EH (cell line): ENCODE measurements at regions not wholly inside any gene's neighbourhood (a gene's known extent, or its start where the extent isn't known, plus 50 kb on each side); places are given as distances from the start of the nearest gene placed in this dataset.
"Not testable (repeated sequence)": the region's sequence is repeated elsewhere in the genome, so short reads cannot be mapped to it uniquely, and the experiment has no call there.

Experiments
- DNase-seq: peaks from one replicate; pipeline ENCODE4 v3.0.0-alpha.2; 2015; ENCODE audit warnings: low read depth

DNA sequence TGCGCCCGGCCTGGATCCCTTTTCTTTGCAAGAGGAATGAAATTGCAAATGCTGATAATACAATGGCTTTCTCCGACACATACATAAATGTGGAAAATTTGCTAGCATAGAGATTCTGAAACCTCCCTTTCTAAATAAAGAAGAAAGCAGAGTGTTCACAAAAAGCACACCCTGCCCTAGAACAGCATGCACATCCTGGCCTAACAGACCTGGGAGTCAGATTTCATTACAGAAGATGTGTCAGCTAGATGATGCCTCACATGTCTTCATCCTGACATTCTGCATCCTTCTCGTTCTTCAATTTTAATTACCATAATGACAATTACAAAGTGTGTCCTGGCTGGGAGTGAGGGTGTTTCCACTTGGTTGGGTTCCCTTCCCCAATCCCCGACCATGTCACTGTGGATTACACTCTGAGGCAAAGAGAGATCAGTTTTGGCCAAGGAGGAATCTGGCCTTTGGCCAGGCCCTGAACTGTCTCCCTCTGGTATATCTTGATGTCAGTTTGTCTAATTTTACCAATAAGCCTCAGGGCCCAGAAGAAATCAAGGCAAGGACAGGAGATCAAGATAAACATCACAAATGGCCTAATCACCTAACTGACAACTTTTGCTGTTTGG, 104.9 kb upstream of the SPATA12 start:
- no peak for DNase-seq

GRCh38 chr3:56954125-56954524, 106.3 kb upstream of the SPATA12 start:
- no peak for DNase-seq

DNA sequence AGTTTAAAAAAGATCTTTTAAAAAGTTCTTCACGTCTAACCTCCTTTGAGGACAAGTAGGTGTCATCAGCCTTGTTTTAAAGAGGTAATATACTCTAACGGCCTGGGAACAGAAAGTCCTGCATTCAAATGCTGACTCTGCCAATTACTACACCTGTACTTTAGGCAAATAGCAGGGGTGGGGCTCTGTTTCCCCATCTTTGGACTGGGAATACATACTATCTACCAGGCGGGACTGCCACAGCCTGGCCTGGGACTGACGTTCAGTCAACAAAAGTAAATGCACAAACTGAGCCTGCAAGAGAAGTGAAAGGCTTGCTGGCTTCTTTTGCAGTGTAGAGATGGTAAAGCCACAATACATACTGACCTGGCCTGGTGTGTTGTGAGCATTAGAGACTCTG, 107.6 kb upstream of the SPATA12 start:
- no peak for DNase-seq

DNA sequence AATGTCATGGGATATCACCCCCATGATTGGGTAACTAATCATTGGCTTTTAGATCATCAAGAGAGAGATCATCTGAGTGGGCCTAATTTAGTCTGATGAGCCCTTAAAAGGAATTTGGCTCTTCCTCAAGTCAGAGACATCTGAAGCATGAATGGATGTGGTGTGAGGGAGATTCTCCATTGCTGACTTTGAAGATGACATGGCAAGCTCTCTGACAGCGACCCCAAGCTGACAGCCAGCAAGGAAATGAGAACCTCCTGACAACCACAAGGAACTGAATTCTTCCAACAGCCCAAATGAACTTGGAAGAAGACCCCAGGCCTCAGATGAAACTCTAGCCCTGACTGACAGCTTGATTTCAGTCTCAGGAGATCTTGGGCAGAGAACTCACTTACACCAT, 108.4 kb upstream of the SPATA12 start:
- no peak for DNase-seq

DNA sequence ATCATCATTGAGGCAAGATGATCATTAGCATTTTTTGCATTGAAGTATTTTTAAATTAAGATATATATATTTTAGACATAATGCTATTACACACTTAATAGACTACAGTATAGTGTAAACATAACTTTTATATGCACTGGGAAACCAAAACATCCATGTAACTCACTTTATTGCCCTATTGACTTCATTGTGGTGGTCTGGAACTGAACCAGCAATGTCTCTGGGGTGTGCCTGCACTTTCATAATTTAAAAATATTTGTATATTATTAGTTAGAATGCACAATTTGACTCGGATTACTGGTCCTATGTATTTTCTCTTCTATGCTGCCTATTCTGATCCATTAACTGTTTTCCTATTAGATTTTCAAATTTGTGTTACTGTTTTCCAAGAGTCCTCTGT, 109.1 kb upstream of the SPATA12 start:
- DNase-seq, result no peak

GRCh38 chr3:56945378-56945777, 115.1 kb upstream of the SPATA12 start:
- not testable (repeated sequence) for DNase-seq

DNA sequence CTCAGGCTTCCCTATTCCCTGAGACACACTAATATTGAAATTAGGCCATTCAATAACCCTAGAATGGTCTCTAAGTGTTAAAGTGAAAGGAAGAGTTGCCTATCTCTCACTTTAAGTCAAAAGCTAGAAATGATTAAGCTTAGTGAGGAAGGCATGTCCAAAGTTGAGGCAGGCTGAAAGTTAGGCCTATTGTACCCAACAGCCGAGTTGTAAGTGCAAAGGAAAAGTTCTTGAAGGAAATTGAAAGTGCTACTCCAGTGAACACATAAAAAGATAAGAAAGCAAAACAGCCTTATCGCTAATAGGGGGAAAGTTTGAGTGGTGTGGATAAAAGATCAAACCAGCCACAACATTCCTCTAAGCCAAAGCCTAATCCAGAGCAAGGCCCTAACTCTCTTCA, 117.9 kb upstream of the SPATA12 start:
- no peak for DNase-seq

DNA sequence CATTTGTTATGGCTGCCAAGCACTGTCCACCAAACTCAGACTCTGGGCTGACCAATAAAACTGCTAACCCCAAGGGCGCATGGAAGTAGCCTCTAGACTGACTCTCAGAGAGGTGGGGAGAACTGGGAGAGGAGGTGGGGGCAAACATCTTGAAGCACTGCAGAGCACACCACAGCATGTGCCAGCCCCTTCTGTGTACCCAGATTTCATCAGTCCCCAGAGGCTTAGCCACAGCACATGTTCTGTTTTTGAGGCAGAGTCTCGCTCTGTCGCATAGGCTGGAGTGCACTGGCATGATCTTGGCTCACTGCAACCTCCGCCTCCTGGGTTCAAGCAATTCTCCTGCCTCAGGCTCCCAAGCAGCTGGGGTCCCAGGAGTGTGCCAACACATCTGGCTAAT, 119.5 kb upstream of the SPATA12 start:
- no peak for DNase-seq

GRCh38 chr3:56940321-56940720, 120.1 kb upstream of the SPATA12 start:
- no peak for DNase-seq

DNA sequence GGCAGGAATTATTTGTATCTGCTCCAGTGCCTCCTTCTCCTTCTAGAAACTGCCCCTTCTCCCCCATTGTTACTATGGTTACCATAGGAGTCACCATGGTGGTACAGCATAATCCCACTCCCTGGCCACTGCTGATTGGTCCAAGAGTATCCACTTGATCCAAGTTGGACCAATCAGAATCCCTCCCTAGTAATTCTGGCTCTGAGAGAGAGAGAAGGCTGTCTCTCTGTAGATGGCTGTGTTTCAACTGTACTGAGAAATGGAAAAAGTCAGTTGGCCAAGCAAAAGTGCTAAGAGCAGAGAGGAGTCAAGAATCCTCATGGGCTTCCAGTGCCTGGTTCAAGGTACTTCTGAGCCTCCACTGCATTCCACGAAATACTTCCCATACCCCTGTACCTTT, 120.6 kb upstream of the SPATA12 start:
- no peak for DNase-seq

DNA sequence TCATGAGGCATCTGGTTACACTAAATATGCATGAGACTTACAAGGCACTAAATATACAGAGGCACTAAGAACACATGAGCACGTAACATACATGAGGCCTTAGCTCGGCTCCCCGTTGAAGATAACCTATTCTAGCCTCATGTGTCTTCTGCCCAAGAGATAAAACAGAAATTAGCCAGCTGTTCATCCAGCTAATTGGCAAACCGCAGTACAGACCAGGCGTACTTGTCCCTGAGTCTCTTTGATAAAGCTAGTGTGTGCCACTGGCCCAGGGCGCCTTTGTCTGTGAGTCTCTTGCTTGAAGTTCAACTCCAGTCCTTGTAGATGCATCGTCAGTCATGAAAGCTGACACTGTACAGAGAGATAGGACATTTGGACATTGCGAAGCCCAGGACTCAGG, 121.9 kb upstream of the SPATA12 start:
- DNase-seq, result no peak

GRCh38 chr3:56937580-56937979, 122.9 kb upstream of the SPATA12 start:
- DNase-seq, result no peak

DNA sequence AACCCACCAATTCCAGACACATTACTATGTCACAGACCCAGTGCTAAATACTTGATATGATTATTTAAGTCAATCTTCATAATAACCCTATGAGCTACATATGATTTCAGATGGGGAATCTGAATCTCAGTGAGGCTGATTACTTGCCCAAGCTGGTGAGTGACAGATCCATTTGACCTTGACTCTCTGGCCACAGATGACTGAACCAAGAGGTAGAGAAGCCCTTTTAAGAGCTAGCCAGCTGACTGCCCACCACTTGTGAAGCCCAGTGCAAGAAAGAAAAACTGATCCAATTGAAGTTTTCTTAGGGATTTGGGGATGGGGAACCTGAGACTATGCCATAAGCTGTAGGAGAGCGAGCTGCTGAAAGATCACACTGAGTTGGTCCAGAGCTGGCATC, 124.7 kb upstream of the SPATA12 start:
- no peak for DNase-seq

DNA sequence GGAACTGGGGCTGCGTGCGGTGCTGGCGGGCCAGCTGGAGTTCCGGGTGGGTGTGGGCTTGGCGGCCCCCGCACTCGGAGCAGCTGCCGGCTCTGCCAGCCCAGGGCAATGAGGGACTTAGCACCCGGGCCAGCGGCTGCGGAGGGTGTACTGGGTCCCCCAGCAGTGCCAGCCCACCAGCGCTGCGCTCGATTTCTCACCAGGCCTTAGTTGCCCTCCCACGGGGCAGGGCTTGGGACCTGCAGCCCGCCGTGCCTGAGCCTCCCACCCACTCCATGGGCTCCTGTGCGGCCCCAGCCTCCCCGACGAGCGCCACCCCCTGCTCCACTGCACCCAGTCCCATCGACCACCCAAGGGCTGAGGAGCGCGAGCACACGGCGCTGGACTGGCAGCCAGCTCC, 126.0 kb upstream of the SPATA12 start:
- not testable (repeated sequence) for DNase-seq

- DNase-seq, result no peak
Observed at GRCh38 chr3:56933803-56934202, 126.7 kb upstream of the SPATA12 start.

DNA sequence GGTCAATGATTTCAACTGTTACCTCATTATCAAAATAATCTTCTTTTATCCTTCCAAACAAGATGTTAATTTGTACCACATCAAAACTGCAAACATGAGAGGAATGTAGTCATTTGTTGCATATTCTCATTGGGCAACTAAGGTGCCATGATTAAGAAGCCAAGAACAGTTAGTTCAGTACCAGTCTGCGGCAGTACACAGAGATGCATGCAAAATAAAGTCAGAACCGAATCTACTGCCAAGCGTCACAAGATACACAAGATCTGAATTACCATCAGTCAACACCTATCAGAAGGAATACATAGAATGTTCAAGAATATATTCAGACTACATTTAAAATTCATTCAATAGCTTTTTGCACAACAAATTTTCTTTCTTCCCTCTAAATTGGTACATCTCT, 127.6 kb upstream of the SPATA12 start:
- DNase-seq, result no peak

- no peak for DNase-seq
Observed at GRCh38 chr3:56931836-56932235, 128.6 kb upstream of the SPATA12 start.

- no peak for DNase-seq
Observed at GRCh38 chr3:56930706-56931105, 129.0 kb upstream of the ARHGEF3 start.

DNA sequence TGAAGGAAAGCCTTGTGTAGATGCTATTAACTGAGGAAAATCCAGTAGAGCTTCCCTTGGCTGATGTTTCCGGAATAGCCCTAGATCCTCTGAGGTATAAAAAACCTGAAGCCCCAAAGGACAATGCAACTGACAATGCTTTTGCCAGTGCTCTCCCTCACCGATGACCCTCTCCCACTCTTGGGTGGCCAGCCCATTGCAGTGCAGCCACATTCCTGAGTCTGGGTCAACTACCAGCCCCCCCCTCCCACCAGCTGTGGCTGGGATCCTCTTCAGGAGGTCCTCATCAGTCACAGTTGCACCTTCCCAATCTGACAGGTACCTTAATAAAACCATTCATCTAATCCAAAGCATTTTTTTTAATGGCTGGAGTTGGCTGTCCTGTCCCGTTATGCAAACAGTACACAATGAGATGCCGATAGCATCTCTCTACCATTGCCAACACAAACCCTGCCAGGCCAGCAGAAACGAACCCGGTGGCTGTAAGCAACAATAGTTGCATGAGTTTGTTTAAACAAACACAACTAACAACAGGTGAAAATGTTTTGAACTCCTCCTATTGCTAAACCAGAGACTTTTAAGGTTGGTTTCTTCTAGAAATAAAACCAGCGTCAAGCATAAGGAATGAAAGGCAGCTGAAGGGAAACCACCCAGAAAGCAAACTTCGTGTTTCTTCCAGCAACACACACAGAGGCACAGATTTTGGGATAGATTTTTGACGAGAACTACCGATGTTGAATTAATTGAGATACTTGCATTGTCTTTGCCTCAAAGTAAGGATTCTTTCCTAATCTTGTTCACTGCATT, 128.3 kb upstream of the ARHGEF3 start:
- DNase-seq, result no peak

DNA sequence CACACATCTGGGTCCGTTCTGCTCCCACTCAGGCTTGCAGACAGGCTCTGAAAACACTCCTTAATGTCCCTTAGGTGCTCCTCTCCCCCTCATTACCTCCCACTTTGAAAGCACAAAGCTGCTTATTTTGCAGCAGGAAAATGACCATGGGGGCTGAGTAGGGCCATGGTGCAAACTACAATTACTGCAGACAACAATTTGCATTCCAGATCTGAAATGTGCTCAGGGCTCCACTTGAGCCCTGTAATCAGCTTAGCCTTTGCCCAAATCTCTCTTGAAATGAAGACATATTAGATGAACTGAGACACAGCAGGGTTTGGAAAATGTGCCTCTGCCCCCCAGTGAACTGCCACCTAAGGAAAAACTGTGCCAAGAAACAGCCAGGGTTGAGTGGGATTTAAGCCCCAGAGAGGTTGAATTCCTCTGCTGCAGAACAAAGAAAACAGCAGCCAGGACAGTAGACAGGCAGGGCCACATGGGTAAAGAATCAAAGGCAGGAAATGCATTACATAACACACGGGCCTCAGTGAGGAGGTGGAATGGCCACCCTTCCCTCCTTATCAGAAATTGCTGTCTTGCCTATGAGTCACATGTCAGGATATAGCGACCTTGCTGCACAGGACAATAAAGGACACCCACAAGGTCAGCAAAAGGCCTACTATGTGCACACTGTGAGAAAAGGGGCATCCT, 126.8 kb upstream of the ARHGEF3 start:
- peak; percentile 9 for DNase-seq

DNA sequence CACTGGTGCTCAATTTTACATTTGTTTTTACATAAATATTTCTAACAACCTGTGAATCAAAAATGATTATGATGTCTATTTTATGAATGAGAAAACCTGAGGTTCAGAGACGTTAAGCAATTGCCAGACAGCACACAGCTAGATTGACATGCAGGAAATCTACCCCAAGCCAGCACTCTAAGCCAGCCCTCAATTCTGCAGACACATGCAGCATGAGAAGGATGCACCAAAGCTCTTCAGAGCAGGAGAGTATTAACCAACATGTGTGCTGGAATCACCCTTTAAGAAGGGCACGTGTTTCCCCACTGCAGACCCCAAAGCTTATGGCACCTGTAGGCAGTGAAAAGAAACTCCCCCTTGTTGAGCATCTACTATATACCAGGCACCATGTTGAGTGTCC, 126.1 kb upstream of the ARHGEF3 start:
- DNase-seq, result no peak

DNA sequence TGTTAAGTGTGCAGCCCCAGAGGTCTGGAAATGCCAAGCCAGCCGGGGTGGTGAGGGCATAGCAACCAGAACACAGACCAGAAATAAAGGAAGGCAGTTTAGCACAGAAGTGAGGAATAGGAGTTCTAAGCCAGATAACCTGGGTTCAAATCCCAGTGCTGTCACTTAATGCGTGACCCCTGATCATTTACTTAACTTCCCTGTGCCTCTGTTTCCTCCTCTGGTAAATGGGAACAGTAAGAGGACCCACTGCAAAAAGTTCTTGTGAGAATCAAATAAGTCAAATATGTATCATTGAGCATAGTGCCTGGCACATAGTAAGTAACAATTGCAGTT, 125.2 kb upstream of the ARHGEF3 start:
- DNase-seq, result no peak

- peak; percentile 62 for DNase-seq
Observed at GRCh38 chr3:56926243-56926946, 124.6 kb upstream of the ARHGEF3 start.
